GM19395 (cell line): ENCODE measurements at regions not wholly inside any gene's neighbourhood (a gene's known extent, or its start where the extent isn't known, plus 50 kb on each side); places are given as distances from the start of the nearest gene placed in this dataset.
"Not testable (repeated sequence)": the region's sequence is repeated elsewhere in the genome, so short reads cannot be mapped to it uniquely, and the experiment has no call there.

Experiments used
- ATAC-seq: cut with Tn5 transposase; IDR thresholded peaks from one replicate; pipeline ENCODE4 v1.9.1; 2021; ENCODE audit warnings: mild to moderate bottlenecking, moderate library complexity; ENCODE audit not compliant: unreplicated experiment

- ATAC-seq = no peak
These were observed 1570.0 kb upstream of the GOT2 start for GRCh38 chr16:60304066-60304465.

DNA sequence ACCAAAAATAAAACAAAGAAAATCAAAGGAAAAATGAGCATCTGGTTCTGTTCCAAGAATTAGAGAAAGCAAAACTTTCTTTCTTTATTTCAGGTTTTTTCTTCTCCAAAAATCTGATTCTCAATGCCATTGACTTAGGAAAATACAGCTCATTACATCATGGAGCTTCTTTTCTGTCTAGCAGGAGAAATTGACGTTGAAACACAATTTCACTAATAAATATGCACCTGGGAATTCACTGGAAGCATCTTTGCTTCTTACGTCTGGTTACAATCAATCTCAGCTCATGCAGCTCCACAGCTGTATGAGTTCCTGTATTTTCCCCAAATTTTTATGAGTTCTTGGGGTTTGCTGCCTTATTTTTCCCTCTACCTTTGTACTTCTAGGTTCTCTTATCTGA lies 1568.6 kb upstream of the GOT2 start:
- ATAC-seq = no peak

DNA sequence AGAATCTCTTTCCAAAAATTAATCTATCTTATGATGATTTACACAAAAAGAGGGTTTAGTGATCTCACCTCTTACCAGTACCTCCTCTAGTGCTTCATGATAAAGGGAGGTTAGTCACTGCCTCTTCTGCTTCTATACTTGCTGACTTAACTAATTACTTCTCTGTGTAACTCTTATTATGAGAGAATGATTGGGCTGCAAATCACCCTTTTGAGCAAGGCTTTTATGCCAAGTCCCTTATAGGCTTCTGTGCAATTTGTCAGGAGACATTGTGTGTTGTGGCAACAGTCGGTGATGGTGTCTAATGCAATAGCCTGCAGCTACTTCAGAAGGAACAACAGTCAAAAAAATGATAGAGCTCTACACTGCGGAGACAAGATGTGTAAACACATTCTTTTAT lies 1568.1 kb upstream of the GOT2 start:
- no peak for ATAC-seq

DNA sequence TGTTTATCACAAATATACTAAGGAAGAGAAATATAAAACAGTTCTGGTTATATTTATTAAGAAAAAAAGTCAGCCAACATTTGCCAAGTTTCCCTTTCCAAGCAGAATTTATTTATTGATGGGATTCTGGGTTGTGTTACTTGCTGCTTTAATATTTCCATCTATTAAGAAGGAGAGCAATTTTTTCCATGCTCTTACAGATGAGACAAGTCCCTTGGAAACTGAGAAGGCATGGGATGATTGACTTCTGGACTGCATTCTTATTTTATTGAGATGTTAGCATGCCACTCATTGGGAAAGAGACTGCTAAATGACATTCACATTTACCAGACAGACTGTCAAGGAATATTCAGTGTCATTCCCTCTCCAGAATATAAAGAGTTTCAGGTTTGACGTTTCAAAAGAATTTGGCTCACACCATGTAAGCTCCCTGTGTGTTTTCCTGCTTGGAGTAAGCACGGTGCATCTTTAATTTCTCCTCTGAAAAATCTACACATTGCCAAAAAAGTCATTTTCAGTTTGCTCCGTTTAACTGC lies 1565.2 kb upstream of the GOT2 start:
- ATAC-seq = no peak

DNA sequence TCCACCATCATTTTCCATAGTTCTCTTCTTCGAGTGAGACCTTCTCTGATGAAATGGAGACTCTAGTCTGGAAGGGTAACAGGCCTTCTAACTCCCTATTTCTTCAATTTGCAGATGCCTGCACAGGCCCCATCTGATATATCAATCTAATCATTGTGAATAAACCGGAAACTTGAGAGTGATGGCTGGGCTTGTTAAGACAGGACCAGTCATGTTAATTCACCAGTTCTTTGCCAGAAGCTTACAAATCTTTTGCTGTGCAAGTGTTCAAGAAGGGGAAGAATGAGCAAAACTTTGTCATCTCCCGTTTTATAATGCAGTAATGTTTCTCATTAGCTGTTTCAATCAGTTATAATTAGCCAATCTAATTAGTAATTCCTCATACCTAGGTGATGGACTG lies 1561.3 kb upstream of the GOT2 start:
- ATAC-seq = no peak

- no peak for ATAC-seq
These were observed 1551.7 kb upstream of the GOT2 start for GRCh38 chr16:60285794-60286193.

DNA sequence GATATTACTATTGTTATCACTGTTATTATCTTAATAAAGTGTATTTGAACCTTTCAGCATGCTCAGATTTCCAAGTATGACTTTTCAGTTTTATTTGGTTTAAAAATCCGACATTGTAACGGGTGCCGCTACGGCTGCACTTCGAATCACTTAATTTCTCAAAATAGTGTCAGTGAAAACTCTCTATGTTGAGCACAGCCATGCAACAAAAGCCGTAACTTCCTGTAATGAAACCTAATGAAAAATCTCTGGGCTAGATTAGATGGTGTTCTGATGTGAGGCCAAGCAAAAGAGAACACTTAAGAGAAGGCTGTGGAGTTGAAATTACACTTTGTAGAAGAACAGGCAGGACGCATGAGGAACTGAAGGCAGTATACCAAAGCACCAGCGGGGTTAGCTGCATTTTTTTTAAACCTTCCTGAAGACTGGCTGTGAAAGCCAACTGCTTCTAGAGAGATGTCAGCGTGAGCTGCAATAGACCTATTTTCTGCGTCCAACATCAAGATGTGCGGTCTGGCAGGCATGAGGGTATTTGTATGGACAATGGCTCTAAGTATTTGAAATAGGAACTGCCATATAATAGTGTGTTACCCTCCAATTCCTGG lies 1545.0 kb upstream of the GOT2 start:
- no peak for ATAC-seq

- ATAC-seq = no peak
These were observed 1540.4 kb upstream of the GOT2 start for GRCh38 chr16:60274431-60275019.

DNA sequence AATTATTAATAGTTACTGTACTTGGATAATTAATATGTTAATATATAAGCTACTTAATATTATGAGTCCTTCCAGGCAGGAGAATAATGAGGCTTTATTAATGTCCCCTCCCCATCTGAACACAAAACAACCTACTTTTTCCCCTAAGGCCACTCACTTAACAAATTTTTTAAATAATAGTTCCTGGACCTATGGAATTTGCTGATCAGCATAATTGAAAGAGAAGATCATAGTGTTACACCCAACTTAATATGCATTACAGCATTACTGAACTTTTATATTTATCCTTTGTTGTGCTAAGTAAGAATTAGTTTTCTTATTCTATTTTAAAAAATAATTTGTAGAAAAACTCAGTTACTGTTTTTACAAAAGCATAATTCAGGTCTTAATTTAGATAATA lies 1537.7 kb upstream of the GOT2 start:
- ATAC-seq = no peak

DNA sequence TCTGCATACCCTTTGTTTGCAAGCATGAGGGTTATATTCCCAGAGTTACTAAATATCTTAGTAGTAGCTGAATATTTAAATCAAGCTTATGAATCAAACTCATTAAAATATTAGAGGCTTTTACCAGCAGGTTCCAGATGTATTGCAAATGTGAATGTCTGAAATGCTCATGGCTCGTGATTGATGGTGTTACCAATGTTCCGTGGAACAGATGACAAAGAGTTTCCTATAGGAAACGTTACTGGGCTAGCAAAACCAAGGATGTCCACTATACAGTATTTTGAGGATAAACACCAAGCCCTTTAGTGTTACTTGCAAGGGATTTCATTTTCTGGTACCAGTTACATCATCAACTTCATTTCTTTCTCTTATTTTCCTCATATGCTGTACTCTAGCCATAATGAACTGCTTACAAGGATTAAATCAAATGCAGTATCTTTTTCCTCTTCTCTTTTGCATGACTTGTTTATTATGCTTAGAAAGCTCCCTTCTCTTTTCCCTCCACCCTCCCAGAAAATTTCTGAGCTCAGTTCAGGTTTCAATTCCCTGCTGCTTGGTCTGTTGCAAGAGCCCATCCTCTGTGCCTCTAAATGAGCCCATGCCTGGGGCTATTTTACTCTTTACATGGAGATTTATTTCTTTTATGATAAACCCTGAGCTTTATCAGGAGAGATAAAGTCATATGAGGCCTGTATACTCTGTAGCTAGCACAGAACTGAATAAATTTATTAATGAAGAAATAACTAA lies 1537.1 kb upstream of the GOT2 start:
- ATAC-seq = no peak

DNA sequence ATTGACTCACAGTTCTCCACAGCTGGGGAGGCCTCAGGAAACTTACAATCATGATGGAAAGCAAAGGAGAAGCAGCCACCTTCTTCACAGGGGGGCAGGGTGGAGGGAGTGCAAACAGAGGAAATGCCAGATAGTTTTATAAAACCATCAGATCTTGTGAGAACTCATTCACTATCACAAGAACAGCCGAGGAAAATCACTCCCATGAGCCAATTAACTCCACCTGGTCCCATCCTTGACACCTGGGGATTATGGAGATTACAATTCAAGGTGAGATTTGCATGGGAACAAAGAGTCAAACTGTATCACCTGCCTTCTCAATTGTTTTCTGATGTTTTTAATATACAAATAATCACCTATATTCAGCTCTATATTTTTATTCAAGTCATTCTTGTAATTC lies 1527.3 kb upstream of the GOT2 start:
- no peak for ATAC-seq

GRCh38 chr16:60259956-60260355 lies 1525.8 kb upstream of the GOT2 start:
- ATAC-seq = no peak

DNA sequence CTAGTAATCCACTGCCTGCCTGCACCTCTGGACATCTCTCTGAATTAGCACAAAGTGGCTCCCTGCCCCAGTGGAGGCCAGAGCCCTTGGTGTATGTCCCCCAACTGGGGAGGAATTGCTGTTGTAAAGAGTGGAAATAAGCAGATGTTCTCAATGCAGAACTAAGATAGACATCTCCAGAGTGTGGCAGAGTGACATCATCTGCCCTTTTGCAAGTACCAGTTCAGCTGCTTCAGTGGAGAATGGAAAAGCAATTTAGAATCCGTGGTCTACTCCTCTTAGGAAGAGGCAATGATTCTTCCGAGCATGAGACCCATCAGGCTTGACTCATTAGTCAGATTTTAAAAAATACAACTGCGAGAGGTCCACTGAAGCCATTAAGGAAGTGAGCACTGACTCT lies 1512.0 kb upstream of the GOT2 start:
- ATAC-seq = no peak

DNA sequence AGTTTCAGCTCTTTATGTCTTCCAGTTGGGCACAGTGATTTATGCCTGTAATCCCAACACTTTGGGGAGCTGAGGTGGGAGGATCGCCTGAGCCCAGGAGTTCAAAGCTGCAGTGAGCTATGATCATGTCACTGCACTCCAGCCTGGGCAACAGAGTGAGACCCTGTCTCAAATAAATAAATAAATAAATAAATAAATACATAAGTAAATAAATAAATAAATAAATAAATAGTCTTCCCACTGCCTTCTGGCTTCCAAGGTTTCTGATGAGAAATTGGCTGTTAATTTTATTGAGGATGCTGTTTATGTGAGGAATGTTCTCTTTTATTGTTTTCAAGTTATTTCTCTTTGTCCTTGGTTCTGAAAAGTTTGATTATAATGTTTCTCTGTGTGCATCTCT lies 1507.6 kb upstream of the GOT2 start:
- no peak for ATAC-seq

GRCh38 chr16:60230666-60231065 lies 1496.5 kb upstream of the GOT2 start:
- no peak for ATAC-seq

DNA sequence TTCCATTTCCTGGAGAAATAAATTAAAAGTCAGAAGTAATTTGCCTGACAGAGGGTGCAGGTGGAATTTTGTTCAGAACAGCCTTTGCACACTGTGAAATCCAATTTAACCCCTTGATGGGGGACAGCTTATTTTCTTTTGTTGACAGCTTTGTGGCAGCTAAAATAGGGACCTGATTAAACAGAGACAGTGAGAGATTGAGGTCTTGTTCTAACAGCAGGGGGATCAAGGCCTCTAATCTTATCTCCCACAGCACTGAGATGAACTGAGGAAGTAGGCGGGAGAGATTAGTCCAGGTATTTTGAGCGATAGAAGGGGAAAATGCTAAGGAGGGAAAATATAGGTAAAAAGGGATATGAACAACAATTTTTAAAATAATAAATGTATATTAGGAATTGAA lies 1491.4 kb upstream of the GOT2 start:
- no peak for ATAC-seq

GRCh38 chr16:60217787-60218186 lies 1483.7 kb upstream of the GOT2 start:
- no peak for ATAC-seq

DNA sequence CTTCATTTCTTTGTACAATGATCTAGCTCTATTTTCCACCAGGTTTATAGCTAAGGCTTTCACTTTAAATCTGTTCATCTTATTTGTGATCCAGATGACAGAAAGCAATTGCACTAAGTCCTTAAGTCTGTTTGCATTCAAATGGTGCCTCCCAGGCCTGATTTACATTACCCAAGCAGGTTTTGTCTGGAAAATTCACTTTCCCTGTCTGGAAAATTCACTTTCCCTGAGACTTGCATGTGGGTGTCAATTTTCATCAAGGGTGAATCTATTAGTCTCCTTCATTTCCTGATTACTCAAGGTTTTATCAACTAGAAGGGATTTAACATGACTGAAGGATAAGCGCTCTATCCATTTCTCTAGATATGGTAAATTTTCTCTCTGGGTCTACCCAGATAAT lies 1480.2 kb upstream of the GOT2 start:
- no peak for ATAC-seq

DNA sequence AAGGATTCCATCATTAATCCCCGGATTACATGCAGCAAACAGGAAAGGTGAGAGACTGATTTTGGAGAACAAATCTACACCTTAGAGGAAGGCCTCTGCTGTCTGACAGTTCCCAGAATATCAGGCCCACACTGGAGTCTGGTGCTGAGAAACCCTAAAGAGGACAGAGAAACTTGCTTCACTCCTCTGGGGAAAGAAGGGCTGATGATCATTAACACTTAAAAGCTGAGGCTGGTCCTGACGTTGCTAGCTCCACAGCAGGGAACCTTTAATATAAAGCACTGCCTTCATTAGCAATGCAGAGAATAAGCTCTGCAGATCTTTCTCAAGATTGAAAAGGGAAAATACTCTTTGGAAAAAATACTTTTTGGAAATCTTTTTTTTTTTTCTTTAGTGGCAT lies 1472.4 kb upstream of the GOT2 start:
- ATAC-seq = no peak

- ATAC-seq = no peak
These were observed 1470.1 kb upstream of the GOT2 start for GRCh38 chr16:60204181-60204580.

DNA sequence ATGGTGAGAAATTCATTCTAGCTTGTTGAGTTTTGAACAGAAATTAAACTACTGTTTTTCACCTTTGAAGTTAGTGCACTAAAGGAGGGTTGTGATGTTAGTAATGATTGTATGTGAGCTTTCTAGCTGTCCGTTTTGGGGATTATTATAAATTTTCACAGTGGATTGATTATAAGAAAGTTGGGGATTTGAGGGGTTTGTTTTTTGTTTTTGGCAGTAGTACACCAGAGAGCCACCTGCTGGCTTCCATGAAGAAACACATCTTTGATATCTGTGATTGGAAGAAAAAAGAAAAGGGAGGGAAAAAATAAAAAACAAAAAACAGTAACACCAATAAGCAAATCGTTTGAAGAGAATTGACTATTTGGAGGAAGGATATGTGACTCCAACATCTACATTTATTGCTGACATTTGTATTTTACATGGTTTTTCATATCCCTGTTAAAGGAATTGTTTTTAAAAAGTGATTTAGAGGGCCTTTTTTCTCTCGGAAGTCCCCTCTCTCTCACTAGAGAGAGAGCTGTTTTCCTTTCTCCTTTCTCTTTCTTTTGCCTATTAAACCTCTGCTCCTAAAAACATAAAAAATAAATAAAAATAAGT lies 1469.5 kb upstream of the GOT2 start:
- ATAC-seq = no peak

GRCh38 chr16:60200729-60201128 lies 1466.6 kb upstream of the GOT2 start:
- ATAC-seq = not testable (repeated sequence)
